ENCODE measurements at regions not wholly inside any gene's neighbourhood (a gene's known extent, or its start where the extent isn't known, plus 50 kb on each side); places are given as distances from the start of the nearest gene placed in this dataset.

GRCh38 chr4:181202240-181202639 is 1041.0 kb upstream of the TENM3 start:
- H3K4me1 Mint-ChIP-seq (ENCODE audit: low read depth, unreplicated experiment) = peaks cover 10% of the 10 kb centered on the region
- H3K27ac Mint-ChIP-seq (ENCODE audit: unreplicated experiment) = no peak overlapping the region
- DNase-seq (ENCODE audit: low read depth) = no peak

GRCh38 chr4:181204109-181204508 is 1039.1 kb upstream of the TENM3 start:
- TF ChIP-seq CTCF (IDR thresholded peaks at IDR 0.05; ENCODE audit: insufficient read depth, low read depth, low read length) (no peak), EZH2 (IDR thresholded peaks at IDR 0.05; ENCODE audit: insufficient read depth, low read length) (no peak)
- Histone ChIP-seq H3K4me1 (ENCODE audit: insufficient read depth, low read length) (no peaks in the 10 kb centered on the region), H3K79me2 (ENCODE audit: insufficient read depth, low read length) (no peaks in the 10 kb centered on the region), H4K20me1 (ENCODE audit: insufficient read depth, low read length) (no peaks in the 10 kb centered on the region), H3K36me3 (ENCODE audit: insufficient read depth, low read length) (no peaks in the 10 kb centered on the region), H3K9ac (ENCODE audit: low read length) (no peak overlapping the region), H3K9me3 (ENCODE audit: insufficient read depth, low read depth, low read length) (no peaks in the 10 kb centered on the region), H3K4me2 (ENCODE audit: low read length) (no peak overlapping the region), H2AFZ (ENCODE audit: low read depth, low read length) (no peak overlapping the region), H3K4me3 (ENCODE audit: insufficient read depth, low read depth, low read length) (no peak overlapping the region), H3K27ac (ENCODE audit: low read depth, low read length) (no peak overlapping the region), H3K27me3 (ENCODE audit: insufficient read depth, low read length) (no peaks in the 10 kb centered on the region)
- DNase-seq (ENCODE audit: low read depth) (no peak), FAIRE-seq (no peak)
- H3K4me3 Mint-ChIP-seq (ENCODE audit: unreplicated experiment) = no peak overlapping the region
- H3K27me3 Mint-ChIP-seq (ENCODE audit: low read depth, unreplicated experiment) = no peaks in the 10 kb centered on the region
- H3K27ac Mint-ChIP-seq (ENCODE audit: unreplicated experiment) = peak overlapping the region; percentile 50
- no peaks in the 10 kb centered on the region for H3K36me3 Mint-ChIP-seq (ENCODE audit: low read depth, unreplicated experiment)
- H3K9me3 Mint-ChIP-seq (ENCODE audit: unreplicated experiment) = no peaks in the 10 kb centered on the region
- peaks cover 10% of the 10 kb centered on the region for H3K4me1 Mint-ChIP-seq (ENCODE audit: low read depth, unreplicated experiment)

More at GRCh38 chr4:181202240-181202639, 1041.0 kb upstream of the TENM3 start:
- H3K36me3 Mint-ChIP-seq (ENCODE audit: low read depth, unreplicated experiment) = no peaks in the 10 kb centered on the region
- Histone ChIP-seq H4K20me1 (ENCODE audit: insufficient read depth, low read length) (no peaks in the 10 kb centered on the region), H3K36me3 (ENCODE audit: insufficient read depth, low read length) (no peaks in the 10 kb centered on the region), H3K9me3 (ENCODE audit: insufficient read depth, low read depth, low read length) (no peaks in the 10 kb centered on the region), H3K27me3 (ENCODE audit: insufficient read depth, low read length) (no peaks in the 10 kb centered on the region), H3K4me3 (ENCODE audit: insufficient read depth, low read depth, low read length) (no peak overlapping the region), H3K27ac (ENCODE audit: low read depth, low read length) (no peak overlapping the region), H3K79me2 (ENCODE audit: insufficient read depth, low read length) (no peaks in the 10 kb centered on the region), H3K4me2 (ENCODE audit: low read length) (no peak overlapping the region), H2AFZ (ENCODE audit: low read depth, low read length) (no peak overlapping the region), H3K9ac (ENCODE audit: low read length) (no peak overlapping the region), H3K4me1 (ENCODE audit: insufficient read depth, low read length) (no peaks in the 10 kb centered on the region)
- H3K27me3 Mint-ChIP-seq (ENCODE audit: low read depth, unreplicated experiment) = no peaks in the 10 kb centered on the region
- no peak for TF ChIP-seq CTCF (IDR thresholded peaks at IDR 0.05; ENCODE audit: insufficient read depth, low read depth, low read length)
- no peak for TF ChIP-seq EZH2 (IDR thresholded peaks at IDR 0.05; ENCODE audit: insufficient read depth, low read length)
- no peak for FAIRE-seq
- no peaks in the 10 kb centered on the region for H3K9me3 Mint-ChIP-seq (ENCODE audit: unreplicated experiment)
- no peak overlapping the region for H3K4me3 Mint-ChIP-seq (ENCODE audit: unreplicated experiment)

GRCh38 chr4:181213551-181213950 is 1029.7 kb upstream of the TENM3 start:
- Histone ChIP-seq H3K79me2 (ENCODE audit: insufficient read depth, low read length) (no peaks in the 10 kb centered on the region), H3K27me3 (ENCODE audit: insufficient read depth, low read length) (no peaks in the 10 kb centered on the region), H4K20me1 (ENCODE audit: insufficient read depth, low read length) (no peaks in the 10 kb centered on the region), H3K4me3 (ENCODE audit: insufficient read depth, low read depth, low read length) (no peak overlapping the region), H3K4me2 (ENCODE audit: low read length) (no peak overlapping the region), H2AFZ (ENCODE audit: low read depth, low read length) (no peak overlapping the region), H3K4me1 (ENCODE audit: insufficient read depth, low read length) (no peaks in the 10 kb centered on the region), H3K36me3 (ENCODE audit: insufficient read depth, low read length) (no peaks in the 10 kb centered on the region), H3K9ac (ENCODE audit: low read length) (no peak overlapping the region), H3K9me3 (ENCODE audit: insufficient read depth, low read depth, low read length) (no peaks in the 10 kb centered on the region), H3K27ac (ENCODE audit: low read depth, low read length) (no peak overlapping the region)
- Mint-ChIP-seq H3K4me1 (ENCODE audit: low read depth, unreplicated experiment) (no peaks in the 10 kb centered on the region), H3K9me3 (ENCODE audit: unreplicated experiment) (peaks cover 4% of the 10 kb centered on the region), H3K27ac (ENCODE audit: unreplicated experiment) (no peak overlapping the region), H3K4me3 (ENCODE audit: unreplicated experiment) (no peak overlapping the region), H3K27me3 (ENCODE audit: low read depth, unreplicated experiment) (no peaks in the 10 kb centered on the region), H3K36me3 (ENCODE audit: low read depth, unreplicated experiment) (no peaks in the 10 kb centered on the region)
- TF ChIP-seq CTCF (IDR thresholded peaks at IDR 0.05; ENCODE audit: insufficient read depth, low read depth, low read length) (no peak), EZH2 (IDR thresholded peaks at IDR 0.05; ENCODE audit: insufficient read depth, low read length) (no peak)
- FAIRE-seq = no peak
- DNase-seq (ENCODE audit: low read depth) = no peak
